T-helper 1 cell (primary cell): ENCODE measurements at regions not wholly inside any gene's neighbourhood (a gene's known extent, or its start where the extent isn't known, plus 50 kb on each side); places are given as distances from the start of the nearest gene placed in this dataset.
"Not testable (repeated sequence)": the region's sequence is repeated elsewhere in the genome, so short reads cannot be mapped to it uniquely, and the experiment has no call there.

ENCODE experiments used
- DNase-seq, 5 donors: peaks; one replicate each; pipeline ENCODE4 v3.0.0-alpha.2; 2012 to 2020

DNA sequence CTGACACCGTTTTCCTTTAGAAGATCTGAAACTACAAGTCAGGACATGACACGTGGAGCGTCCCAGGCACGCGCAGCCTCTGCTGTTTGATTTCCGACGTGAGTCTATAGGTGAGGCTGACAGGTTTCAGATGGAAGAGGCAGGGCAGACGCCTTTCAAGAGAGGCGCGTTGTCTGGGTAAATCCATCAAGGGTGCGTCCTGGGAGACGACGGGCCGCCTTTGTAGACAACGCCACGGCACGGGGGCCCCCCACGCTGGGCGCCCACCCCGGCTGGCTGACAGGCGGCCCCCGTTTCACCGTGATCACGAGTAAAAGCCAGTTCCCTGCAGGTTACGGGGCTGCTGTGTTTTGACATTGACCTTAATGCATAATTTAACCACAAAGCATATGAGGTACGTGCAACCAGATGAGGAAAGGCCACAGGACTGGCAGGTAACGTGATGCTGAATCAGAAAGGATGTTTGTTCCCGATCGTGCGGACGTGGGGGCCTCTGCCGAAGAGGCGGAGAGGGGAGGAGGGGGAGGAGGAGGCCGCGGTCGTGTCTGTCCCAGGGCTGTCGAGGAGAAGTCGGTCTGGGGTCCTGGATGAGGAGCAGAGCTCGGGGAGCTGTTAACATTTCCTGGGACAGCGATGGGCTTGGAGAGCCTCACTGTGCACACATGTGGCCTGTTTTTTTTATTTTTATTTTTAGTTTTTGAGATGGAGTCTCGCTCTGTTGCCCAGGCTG lies 51.1 kb upstream of the PPP2R3B start:
- no peak for DNase-seq

DNA sequence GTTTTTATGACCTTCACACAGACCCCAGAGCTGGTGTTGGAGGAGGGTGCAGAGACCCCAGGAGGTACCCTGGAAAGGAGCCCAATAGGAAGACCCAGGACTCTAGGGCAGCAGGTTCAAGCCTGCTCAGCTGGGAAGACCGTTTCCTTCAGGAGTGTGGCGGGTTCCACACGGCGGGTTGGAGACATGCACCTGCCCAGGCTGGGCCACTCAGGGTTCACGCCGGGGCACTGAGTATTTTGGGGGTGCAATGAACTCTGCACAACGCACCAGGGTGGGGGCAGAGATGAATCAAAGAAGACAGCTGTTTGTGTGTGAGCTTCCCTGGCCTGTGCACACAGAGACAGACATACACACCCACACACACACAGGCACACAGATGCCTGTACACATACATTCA lies 52.5 kb upstream of the PPP2R3B start:
- DNase-seq = no peak

DNA sequence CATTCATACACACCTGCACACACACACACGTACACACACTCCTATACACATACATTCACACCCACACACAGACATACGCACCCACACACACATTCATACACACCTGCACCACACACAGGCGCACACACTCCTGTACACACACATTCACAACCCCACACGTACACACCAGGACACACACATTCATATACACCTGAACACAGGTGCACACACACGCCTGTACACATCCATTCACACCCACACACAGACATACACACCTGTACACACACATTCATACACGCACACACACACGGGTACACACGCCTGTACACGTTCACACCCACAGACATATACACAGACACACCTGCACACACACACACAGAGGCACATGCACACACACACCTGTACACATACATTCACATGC lies 53.0 kb upstream of the PPP2R3B start:
- no peak for DNase-seq

- DNase-seq = no peak
These were observed 53.9 kb upstream of the PPP2R3B start for GRCh38 chrX:440636-441035.

- DNase-seq = no peak
These were observed 57.0 kb upstream of the PPP2R3B start for GRCh38 chrX:443536-444210.

DNA sequence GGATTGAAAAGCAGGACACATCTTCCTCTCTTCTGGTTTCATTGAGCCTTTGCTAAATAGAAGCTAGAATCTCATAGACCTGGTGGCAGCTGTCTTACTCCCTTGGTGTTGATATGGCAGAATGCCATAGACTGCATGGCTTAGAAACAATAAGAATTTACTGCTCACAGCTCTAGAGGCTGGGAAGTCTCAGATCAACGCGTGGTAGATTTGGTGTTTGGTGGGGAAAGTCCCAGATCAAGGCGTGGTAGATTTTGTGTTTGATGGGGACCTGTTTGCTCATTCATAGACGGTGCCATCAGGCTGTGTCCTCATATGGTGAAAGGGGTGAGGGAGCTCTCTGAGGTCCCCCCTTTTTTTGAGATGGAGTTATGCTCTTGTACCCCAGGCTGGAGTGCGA lies 57.6 kb upstream of the PPP2R3B start:
- no peak for DNase-seq

DNA sequence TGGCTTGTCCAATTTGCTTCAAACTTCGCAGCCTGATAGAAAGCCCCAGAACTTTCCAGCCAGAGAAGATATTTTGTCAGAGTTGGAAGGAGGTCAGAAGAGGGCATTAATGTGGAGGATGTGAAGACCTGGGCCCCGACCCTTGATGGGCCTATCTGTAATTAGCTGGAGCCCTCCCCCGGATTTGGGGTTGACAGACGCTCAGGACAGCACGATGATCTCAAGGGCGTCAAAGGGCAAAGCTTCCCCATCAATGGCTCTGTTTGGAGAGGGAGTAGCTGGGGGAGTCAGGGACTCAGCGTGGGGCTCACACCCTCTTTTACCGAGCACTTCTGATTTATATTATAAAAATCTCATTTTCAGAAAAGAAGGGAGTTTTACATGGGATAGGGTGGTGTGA lies 59.0 kb upstream of the PPP2R3B start:
- no peak for DNase-seq

- DNase-seq = no peak
These were observed 59.5 kb upstream of the PPP2R3B start for GRCh38 chrX:446245-446644.

- no peak for DNase-seq
These were observed 60.3 kb upstream of the PPP2R3B start for GRCh38 chrX:447052-447451.

GRCh38 chrX:451750-452149 lies 65.0 kb upstream of the PPP2R3B start:
- DNase-seq = not testable (repeated sequence)

GRCh38 chrX:452598-452997 lies 65.9 kb upstream of the PPP2R3B start:
- DNase-seq = no peak

DNA sequence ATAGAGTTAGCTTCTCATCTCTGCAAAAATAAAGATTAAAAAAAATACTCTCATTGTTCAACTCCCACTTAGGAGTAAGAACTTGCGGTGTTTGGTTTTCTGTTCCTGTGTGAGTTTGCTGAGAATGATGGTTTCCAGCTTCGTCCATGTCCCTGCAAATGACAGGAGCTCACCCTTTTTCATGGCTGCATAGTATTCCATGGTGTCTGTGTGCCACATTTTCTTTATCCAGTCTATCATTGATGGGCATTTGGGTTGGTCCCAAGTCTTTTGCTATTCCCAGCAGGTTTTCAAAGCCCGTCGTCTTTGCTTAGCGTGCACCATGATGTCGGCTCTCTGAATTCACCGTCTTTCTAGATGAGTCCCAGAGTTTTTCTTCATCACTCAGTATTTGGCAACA lies 67.8 kb upstream of the PPP2R3B start:
- not testable (repeated sequence) for DNase-seq

DNA sequence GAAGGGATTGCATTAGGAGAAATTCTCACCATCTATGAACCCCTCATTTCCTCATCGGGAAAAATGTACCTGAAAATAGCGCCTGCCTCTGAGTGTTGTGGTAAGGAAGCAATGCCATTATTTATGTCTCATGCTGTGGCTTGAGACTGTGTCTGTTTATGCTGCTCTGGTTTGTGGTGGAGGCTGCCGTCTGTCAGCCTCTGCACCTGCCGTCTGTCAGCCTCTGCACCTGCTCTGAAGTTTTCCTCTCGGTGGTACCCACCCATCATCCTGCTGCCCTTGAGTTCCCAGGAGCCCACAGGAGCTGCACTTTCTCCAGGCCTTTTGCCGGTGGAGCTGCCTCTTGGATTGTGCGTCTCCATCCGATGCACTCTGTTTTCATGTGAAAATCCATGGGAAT lies 68.5 kb upstream of the PPP2R3B start:
- DNase-seq = no peak

DNA sequence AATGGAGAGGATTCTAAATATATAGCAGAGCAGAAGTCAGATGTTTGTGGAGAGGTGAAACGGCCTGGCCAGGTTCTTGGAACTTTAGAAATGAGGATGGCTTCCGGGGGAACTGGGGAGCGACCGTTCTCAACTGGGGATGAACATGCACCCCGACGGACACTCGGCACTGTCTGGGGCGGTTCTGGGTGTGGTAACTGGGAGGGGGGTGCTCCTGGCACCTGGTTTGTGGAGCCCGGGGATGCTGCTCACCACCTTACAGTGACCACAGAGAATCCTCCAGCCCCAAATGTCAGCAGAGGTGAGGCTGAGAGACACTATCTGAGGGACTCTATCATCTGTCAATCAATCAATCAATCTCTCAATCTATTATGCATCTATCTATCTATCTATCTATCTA lies 69.0 kb upstream of the PPP2R3B start:
- DNase-seq = no peak

- DNase-seq = no peak
These were observed 69.4 kb upstream of the PPP2R3B start for GRCh38 chrX:456146-456545.

DNA sequence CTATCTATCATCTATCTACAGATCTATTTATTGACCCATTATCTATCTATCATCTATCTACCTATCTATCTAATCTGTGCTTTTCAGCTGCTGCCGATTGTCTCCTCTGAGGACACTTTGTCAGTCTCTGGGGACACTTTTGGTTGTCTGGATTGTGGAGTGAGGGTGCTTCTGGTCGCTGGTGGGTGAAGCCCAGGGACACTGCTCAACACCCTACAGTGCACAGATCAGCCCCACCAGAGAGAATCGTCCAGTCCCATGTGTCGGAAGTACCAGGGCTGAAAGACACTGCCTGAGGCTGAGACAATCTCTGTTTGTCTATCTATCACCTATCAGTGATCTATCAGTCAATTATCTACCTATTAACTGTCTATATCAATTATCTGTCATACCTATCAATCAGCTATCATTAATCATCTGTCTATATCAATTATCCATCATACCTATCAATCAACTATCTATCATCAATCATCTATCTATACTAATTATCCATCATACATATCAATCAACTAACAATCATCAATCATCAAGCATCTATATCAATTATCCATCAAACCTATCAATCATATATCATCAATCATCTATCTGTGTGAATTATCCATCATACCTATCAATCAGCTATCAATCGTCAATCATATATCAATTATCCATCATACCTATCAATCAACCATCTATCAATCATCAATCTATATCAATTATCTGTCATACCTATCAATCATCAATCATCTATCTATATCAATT lies 70.0 kb upstream of the PPP2R3B start:
- DNase-seq = no peak

DNA sequence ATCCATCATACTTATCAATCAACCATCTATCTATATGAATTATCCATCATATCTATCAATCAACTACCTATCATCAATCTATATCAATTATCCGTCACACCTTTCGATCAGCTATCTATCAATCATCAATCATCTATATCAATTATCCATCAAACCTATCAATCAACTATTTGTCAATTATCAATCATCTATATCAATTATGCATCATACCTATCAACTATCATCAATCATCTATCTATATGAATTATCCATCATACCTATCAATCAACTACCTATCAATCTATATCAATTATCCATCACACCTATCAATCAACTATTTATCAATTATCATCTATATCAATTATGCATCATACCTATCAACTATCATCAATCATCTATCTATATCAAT lies 70.6 kb upstream of the PPP2R3B start:
- DNase-seq = no peak

GRCh38 chrX:458631-459061 lies 71.9 kb upstream of the PPP2R3B start:
- no peak for DNase-seq

DNA sequence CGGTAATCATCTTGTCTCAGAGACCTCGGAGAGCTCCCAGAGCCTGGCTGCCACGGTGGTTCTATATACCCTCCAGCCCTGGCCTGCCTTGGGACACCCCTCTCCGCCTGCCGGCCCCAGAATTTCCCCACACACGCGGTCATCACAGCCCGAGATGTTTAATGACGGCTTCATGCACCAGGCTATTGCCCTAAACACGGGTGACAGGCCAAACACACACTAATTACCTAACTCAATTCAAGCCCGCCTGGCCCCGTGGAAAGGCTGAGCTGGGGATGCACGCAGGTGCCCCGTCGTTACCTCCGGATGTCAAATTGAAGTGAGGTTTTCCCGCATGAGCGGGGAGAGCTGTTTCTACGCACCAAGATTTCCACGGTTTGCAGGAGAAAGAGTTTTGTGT lies 72.9 kb upstream of the PPP2R3B start:
- DNase-seq = no peak

DNA sequence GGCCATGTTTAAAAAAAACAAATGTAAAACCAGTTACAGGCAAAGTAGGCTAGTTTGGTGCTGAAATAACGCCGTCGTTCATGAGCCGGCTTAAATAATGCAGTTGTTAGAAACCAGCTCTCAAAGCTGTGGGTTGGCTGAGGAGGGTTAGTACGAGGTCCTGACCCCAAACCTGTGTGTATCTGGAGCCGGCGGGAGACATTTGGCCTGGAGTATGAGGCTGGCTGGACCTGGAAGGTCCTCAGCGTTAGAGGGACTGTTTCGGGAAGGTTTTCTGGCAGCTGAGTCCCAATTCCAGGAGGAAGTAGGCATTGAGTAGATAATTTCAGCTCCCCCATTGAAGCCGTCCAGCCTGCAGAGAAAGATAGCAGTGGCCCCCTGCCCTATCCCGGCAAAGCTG lies 73.4 kb upstream of the PPP2R3B start:
- no peak for DNase-seq

- no peak for DNase-seq
These were observed 74.3 kb upstream of the PPP2R3B start for GRCh38 chrX:460823-461640.

DNA sequence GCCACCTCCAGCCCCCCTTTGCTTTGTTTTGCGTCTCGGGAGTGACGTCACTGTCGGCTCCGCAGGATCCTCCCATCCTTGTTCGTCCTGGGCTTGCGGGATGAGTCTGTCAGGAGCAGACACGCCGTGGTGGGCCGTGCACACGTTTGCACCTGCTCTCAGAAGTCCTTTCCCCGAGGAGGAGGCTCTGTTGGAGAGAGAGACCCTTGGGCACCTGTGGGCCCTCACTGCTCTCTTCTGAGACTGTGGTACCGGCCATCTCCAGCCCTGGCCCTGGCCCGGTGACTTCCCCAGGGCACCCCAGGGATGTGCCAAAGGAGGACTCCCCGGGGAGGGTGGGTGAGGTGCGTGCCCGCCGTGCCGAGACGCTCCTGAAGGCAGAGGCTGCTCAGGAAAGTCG lies 76.1 kb upstream of the PPP2R3B start:
- DNase-seq = no peak
